HepG2 (cell line): ENCODE measurements at regions not wholly inside any gene's neighbourhood (a gene's known extent, or its start where the extent isn't known, plus 50 kb on each side); places are given as distances from the start of the nearest gene placed in this dataset.

Experiments used
- IKZF1 ChIP-seq: fragments of 450-650 bp; IDR thresholded peaks from 2 replicates; pipeline ENCODE4 v1.7.1; 2016
- ISL2 ChIP-seq: sonication (generic); formaldehyde crosslinking; IDR thresholded peaks from 2 replicates; pipeline ENCODE4 v1.5.0; 2020; ENCODE audit warnings: missing genetic modification reagents
- MED8 ChIP-seq: sonication (generic); formaldehyde crosslinking; IDR thresholded peaks from 2 replicates; pipeline ENCODE4 v1.8.1; 2023; ENCODE audit warnings: mild to moderate bottlenecking, missing genetic modification reagents; ENCODE audit not compliant: insufficient replicate concordance
- ZNF572 ChIP-seq: sonication (generic); formaldehyde crosslinking; IDR thresholded peaks from 2 replicates; pipeline ENCODE4 v1.5.1; 2020; ENCODE audit warnings: mild to moderate bottlenecking, missing genetic modification reagents
- TF ChIP-seq, protein P1 (sequence below): sonication (generic); formaldehyde crosslinking; IDR thresholded peaks from 2 replicates; pipeline ENCODE4 v1.5.0; 2020; ENCODE audit warnings: mild to moderate bottlenecking, missing genetic modification reagents, moderate library complexity
- TF ChIP-seq, protein P2 (sequence below): sonication (generic); formaldehyde crosslinking; IDR thresholded peaks from 2 replicates; pipeline ENCODE4 v1.9.0; 2021; ENCODE audit warnings: missing genetic modification reagents, borderline replicate concordance

DNA sequence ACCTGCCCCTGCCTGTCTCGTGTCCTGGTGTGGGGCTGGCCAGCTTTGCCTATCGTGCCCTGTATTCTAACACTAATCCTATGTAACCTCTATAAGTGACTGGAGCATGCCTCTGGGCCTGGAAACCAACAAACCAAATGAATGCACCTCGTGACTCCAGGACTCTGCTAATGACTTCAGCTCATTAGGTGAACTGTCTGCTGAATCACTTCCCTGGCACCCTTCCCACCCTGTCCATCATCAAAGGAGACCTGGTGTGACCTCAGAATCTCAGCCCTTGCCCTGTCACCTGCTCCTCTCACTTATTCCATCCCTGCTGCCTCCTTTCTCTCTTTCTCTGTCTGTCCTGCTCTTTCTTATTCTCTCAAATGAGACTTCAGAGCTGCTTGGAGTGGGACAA is 322.4 kb downstream of the CBLN1 start:
- no peak for TF ChIP-seq ZNF572 (CRISPR knock-in tag)
- no peak for TF ChIP-seq IKZF1
- TF ChIP-seq, protein P1, sequence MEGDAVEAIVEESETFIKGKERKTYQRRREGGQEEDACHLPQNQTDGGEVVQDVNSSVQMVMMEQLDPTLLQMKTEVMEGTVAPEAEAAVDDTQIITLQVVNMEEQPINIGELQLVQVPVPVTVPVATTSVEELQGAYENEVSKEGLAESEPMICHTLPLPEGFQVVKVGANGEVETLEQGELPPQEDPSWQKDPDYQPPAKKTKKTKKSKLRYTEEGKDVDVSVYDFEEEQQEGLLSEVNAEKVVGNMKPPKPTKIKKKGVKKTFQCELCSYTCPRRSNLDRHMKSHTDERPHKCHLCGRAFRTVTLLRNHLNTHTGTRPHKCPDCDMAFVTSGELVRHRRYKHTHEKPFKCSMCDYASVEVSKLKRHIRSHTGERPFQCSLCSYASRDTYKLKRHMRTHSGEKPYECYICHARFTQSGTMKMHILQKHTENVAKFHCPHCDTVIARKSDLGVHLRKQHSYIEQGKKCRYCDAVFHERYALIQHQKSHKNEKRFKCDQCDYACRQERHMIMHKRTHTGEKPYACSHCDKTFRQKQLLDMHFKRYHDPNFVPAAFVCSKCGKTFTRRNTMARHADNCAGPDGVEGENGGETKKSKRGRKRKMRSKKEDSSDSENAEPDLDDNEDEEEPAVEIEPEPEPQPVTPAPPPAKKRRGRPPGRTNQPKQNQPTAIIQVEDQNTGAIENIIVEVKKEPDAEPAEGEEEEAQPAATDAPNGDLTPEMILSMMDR = no peak
- no peak for TF ChIP-seq ISL2 (CRISPR knock-in tag)
- TF ChIP-seq, protein P2, sequence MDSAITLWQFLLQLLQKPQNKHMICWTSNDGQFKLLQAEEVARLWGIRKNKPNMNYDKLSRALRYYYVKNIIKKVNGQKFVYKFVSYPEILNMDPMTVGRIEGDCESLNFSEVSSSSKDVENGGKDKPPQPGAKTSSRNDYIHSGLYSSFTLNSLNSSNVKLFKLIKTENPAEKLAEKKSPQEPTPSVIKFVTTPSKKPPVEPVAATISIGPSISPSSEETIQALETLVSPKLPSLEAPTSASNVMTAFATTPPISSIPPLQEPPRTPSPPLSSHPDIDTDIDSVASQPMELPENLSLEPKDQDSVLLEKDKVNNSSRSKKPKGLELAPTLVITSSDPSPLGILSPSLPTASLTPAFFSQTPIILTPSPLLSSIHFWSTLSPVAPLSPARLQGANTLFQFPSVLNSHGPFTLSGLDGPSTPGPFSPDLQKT (CRISPR knock-in tag) = no peak
- TF ChIP-seq MED8 (CRISPR knock-in tag) = no peak
